B cell (primary cell): ENCODE measurements at regions not wholly inside any gene's neighbourhood (a gene's known extent, or its start where the extent isn't known, plus 50 kb on each side); places are given as distances from the start of the nearest gene placed in this dataset.

Source experiments
- ATAC-seq: fragments of 200-7000 bp; cut with Tn5 transposase; one replicate; pipeline ENCODE4 v1.10.0; 2021; ENCODE audit warnings: low read depth, mild to moderate bottlenecking, moderate number of reproducible peaks, moderate library complexity
- CTCF ChIA-PET: fragments of 350-600 bp; sonication (Branson Sonifier 250); formaldehyde crosslinking; loops from one replicate; lab custom pipeline; 2021; ENCODE audit warnings: antibody characterized with exemption, inconsistent platforms; lab: Charles Lee
- POLR2A ChIA-PET: fragments of 350-600 bp; sonication (Branson Sonifier 250); formaldehyde crosslinking; loops from one replicate; lab custom pipeline; 2021; ENCODE audit warnings: antibody characterized with exemption; lab: Charles Lee
- DNase-seq: peaks from one replicate; pipeline ENCODE4 v3.0.0; 2013
- H2AFZ ChIP-seq: 2 replicates; pipeline ENCODE4 v1.6.1; 2012; ENCODE audit warnings: mild to moderate bottlenecking, low read depth, low read length; ENCODE audit not compliant: insufficient read depth, poor library complexity, severe bottlenecking
- H3K27ac ChIP-seq, 2 donors: 1 replicate in 1 of 2; 2 replicates in 1 of 2; pipeline ENCODE4 v1.5.1; 2012 to 2013; ENCODE audit warnings: low read length in 2 of 2, mild to moderate bottlenecking in 2 of 2, moderate library complexity in 1 of 2
- H3K27me3 ChIP-seq, 4 experiments: fragments of 200-600 bp in 1 of 4; sonication (generic) in 1 of 4; replicated peaks in 1 of 4; 1 replicate in 2 of 4; 2 replicates in 2 of 4; pipeline versions ENCODE4 v1.6.1 to v1.7.0; 2013 to 2016; ENCODE audit warnings: low read length in 3 of 4, mild to moderate bottlenecking in 2 of 4, mixed read lengths in 1 of 4, moderate library complexity in 1 of 4; ENCODE audit not compliant: insufficient read depth in 4 of 4, control insufficient read depth in 3 of 4; ENCODE audit errors: control extremely low read depth in 1 of 4
- H3K36me3 ChIP-seq, 2 experiments: replicated peaks in 1 of 2; 1 replicate in 1 of 2; 2 replicates in 1 of 2; pipeline versions ENCODE4 v1.6.1 to v1.7.1; 2013; ENCODE audit warnings: low read length in 1 of 2; ENCODE audit not compliant: insufficient read depth in 2 of 2, control insufficient read depth in 1 of 2; ENCODE audit errors: control extremely low read depth in 1 of 2, extremely low read depth in 1 of 2
- H3K4me1 ChIP-seq, 2 donors: fragments of 200-600 bp in 1 of 2; sonication (generic) in 1 of 2; 1 replicate in 1 of 2; 2 replicates in 1 of 2; pipeline versions ENCODE4 v1.5.1 to v1.6.1; 2013 to 2017; ENCODE audit warnings: low read length in 2 of 2; ENCODE audit not compliant: control insufficient read depth in 2 of 2, insufficient read depth in 2 of 2
- H3K4me2 ChIP-seq: replicated peaks from 2 replicates; pipeline ENCODE3; 2012; ENCODE audit warnings: mild to moderate bottlenecking, low read depth, low read length; ENCODE audit not compliant: poor library complexity, severe bottlenecking
- H3K4me3 ChIP-seq, 5 experiments: fragments of 200-600 bp in 1 of 5; sonication (generic) in 1 of 5; 1 replicate in 3 of 5; 2 replicates in 2 of 5; pipeline versions ENCODE4 v1.5.1 to v1.7.0; 2011 to 2016; ENCODE audit warnings: low read length in 4 of 5, mild to moderate bottlenecking in 4 of 5, low read depth in 2 of 5, control low read depth in 1 of 5, moderate library complexity in 1 of 5; ENCODE audit not compliant: insufficient read depth in 1 of 5; ENCODE audit errors: control extremely low read depth in 1 of 5, extremely low read depth in 1 of 5
- H3K79me2 ChIP-seq: fragments of 200-600 bp; sonication (generic); one replicate; pipeline ENCODE4 v1.6.0; 2016; ENCODE audit warnings: low read length; ENCODE audit not compliant: control insufficient read depth, insufficient read depth
- H3K9ac ChIP-seq: fragments of 200-600 bp; sonication (generic); 2 replicates; pipeline ENCODE4 v1.6.1; 2017; ENCODE audit warnings: mild to moderate bottlenecking, low read length, moderate library complexity
- H3K9me3 ChIP-seq, 3 donors: one replicate each; pipeline versions ENCODE4 v1.6.1 to v1.7.1; 2013; ENCODE audit warnings: low read length in 2 of 3; ENCODE audit not compliant: control insufficient read depth in 2 of 3, insufficient read depth in 1 of 3; ENCODE audit errors: control extremely low read depth in 1 of 3
- H4K20me1 ChIP-seq: 2 replicates; pipeline ENCODE4 v1.6.0; 2012; ENCODE audit warnings: mild to moderate bottlenecking, low read length; ENCODE audit not compliant: insufficient read depth, control insufficient read depth, poor library complexity, severe bottlenecking
- H3K27ac Mint-ChIP-seq: one replicate; pipeline ENCODE4 v1.8.0; 2021; ENCODE audit warnings: mixed read lengths
- H3K27me3 Mint-ChIP-seq: one replicate; pipeline ENCODE4 v1.8.0; 2021; ENCODE audit warnings: mixed read lengths
- H3K4me1 Mint-ChIP-seq: one replicate; pipeline ENCODE4 v1.8.0; 2021; ENCODE audit warnings: mixed read lengths
- H3K4me3 Mint-ChIP-seq: one replicate; pipeline ENCODE4 v1.8.0; 2021; ENCODE audit warnings: mixed read lengths
- H3K9me3 Mint-ChIP-seq: one replicate; pipeline ENCODE4 v1.8.0; 2022; ENCODE audit warnings: mixed read lengths; ENCODE audit not compliant: insufficient read depth
- CTCF ChIP-seq: fragments of 200-600 bp; IDR thresholded peaks from one replicate; pipeline ENCODE4 v1.8.0; 2022; ENCODE audit warnings: antibody characterized with exemption, mild to moderate bottlenecking
- EZH2 ChIP-seq: IDR thresholded peaks from 2 replicates; pipeline ENCODE4 v1.6.1; 2012; ENCODE audit warnings: borderline replicate concordance, low read depth, mild to moderate bottlenecking, moderate library complexity, low read length; ENCODE audit not compliant: insufficient read depth, poor library complexity, severe bottlenecking
- WGBS: methylation state at CpG from one replicate; pipeline ENCODE4 v1.1.5; 2013; ENCODE audit warnings: missing lambda C conversion rate; ENCODE audit not compliant: insufficient coverage; 5-methylcytosine and 5-hydroxymethylcytosine counted together
- intact Hi-C: fragments of 100-400 bp; cut with micrococcal nuclease; formaldehyde crosslinking; loops from one replicate; pipeline ENCODE4 v1.10.0; 2022

- no peak overlapping the region for H3K27ac Mint-ChIP-seq
- CTCF ChIA-PET, result no interaction called here
These were observed 197.8 kb upstream of the ARX start for GRCh38 chrX:25213611-25214010.

GRCh38 chrX:25207803-25208475 is 192.2 kb upstream of the ARX start:
- H3K4me2 ChIP-seq, result no peak overlapping the region
- H3K27ac ChIP-seq, result no peak overlapping the region
- 67% methylated on average over 2 of the region's 5 CpGs for WGBS
- H3K4me3 ChIP-seq, result no peak overlapping the region
- Mint-ChIP-seq H3K27me3 (no peaks in the 10 kb centered on the region), H3K4me1 (no peaks in the 10 kb centered on the region), H3K4me3 (no peak overlapping the region), H3K9me3 (no peaks in the 10 kb centered on the region), H3K27ac (no peak overlapping the region)
- no peaks in the 10 kb centered on the region for H3K27me3 ChIP-seq
- intact Hi-C loops, result no loop called here
- H3K9me3 ChIP-seq, result no peaks in the 10 kb centered on the region
- no peaks in the 10 kb centered on the region for H3K4me1 ChIP-seq
- H3K79me2 ChIP-seq, result no peaks in the 10 kb centered on the region
- H3K9ac ChIP-seq, result no peak overlapping the region
- CTCF ChIA-PET, result interaction anchor here (0.6 kb wide), 1 partner anchor 413 kb away, joined by 3 read pairs; no protein-coding TSS in a partner anchor
- DNase-seq (no peak), ATAC-seq (no peak)
- POLR2A ChIA-PET, result no interaction called here
- no peaks in the 10 kb centered on the region for H3K36me3 ChIP-seq
- H2AFZ ChIP-seq, result no peak overlapping the region
- no peak for TF ChIP-seq CTCF
- TF ChIP-seq EZH2, result no peak
- H4K20me1 ChIP-seq, result no peaks in the 10 kb centered on the region

More at GRCh38 chrX:25213611-25214010, 197.8 kb upstream of the ARX start:
- no peaks in the 10 kb centered on the region for H3K27me3 ChIP-seq
- H3K4me3 ChIP-seq, result no peak overlapping the region
- POLR2A ChIA-PET, result no interaction called here
- H3K27ac ChIP-seq, result no peak overlapping the region
- DNase-seq (no peak), ATAC-seq (no peak)
- H3K4me3 Mint-ChIP-seq, result no peak overlapping the region
- H3K4me1 ChIP-seq, result no peaks in the 10 kb centered on the region
- intact Hi-C loops, result no loop called here
- no peaks in the 10 kb centered on the region for H3K36me3 ChIP-seq
- TF ChIP-seq EZH2, result no peak
- H4K20me1 ChIP-seq, result no peaks in the 10 kb centered on the region
- H3K79me2 ChIP-seq, result no peaks in the 10 kb centered on the region
- H2AFZ ChIP-seq, result no peak overlapping the region
- no peak overlapping the region for H3K9ac ChIP-seq
- H3K4me1 Mint-ChIP-seq, result no peaks in the 10 kb centered on the region
- no peaks in the 10 kb centered on the region for H3K9me3 ChIP-seq
- H3K27me3 Mint-ChIP-seq, result no peaks in the 10 kb centered on the region
- H3K4me2 ChIP-seq, result no peak overlapping the region
- no peaks in the 10 kb centered on the region for H3K9me3 Mint-ChIP-seq
